NCI-H510A treated with DMSO at 0.1 percent for 48 hours (cell line): ENCODE measurements at regions not wholly inside any gene's neighbourhood (a gene's known extent, or its start where the extent isn't known, plus 50 kb on each side); places are given as distances from the start of the nearest gene placed in this dataset.

ENCODE experiments used
- DNase-seq: peaks from one replicate; lab custom pipeline; 2025; lab: John Stamatoyannopoulos, UW

DNA sequence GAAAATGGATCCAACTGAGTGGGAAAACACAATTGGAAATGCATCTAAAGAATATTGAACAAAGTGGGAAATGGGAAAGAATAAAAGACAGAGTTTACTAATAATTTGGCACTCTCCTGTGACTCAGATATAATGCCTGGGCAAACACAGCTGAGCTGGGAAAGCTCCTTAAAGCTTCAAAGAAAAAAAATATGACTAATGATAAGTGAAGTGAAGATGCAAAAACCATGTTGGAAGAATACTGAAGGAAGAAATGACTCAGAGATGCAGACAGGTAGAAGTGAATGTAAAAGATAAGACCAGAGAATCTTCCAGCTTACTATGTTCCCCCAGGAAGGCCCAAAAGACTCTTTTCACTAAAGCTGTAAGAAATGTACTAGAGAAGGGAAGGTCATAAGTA lies 62.4 kb upstream of the FOXG1 start:
- DNase-seq: no peak

DNA sequence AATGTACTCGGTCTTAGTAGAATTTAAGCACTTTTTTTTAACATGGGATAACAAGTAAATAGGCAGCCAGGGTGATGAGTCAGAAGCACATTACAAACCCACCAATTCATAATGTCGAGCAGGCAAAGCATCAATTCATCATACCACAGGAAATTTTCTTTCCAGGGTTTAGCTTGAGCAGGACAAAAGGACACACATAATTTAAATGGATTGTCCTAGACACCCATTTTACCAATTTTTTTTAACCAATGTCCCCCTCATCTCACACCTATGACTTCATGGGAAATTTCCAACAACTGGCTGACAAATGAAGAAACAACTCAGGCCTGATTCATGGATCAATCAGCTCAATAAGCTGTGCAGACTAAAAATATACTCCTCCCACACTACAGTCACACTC lies 58.8 kb upstream of the FOXG1 start:
- DNase-seq: no peak

DNA sequence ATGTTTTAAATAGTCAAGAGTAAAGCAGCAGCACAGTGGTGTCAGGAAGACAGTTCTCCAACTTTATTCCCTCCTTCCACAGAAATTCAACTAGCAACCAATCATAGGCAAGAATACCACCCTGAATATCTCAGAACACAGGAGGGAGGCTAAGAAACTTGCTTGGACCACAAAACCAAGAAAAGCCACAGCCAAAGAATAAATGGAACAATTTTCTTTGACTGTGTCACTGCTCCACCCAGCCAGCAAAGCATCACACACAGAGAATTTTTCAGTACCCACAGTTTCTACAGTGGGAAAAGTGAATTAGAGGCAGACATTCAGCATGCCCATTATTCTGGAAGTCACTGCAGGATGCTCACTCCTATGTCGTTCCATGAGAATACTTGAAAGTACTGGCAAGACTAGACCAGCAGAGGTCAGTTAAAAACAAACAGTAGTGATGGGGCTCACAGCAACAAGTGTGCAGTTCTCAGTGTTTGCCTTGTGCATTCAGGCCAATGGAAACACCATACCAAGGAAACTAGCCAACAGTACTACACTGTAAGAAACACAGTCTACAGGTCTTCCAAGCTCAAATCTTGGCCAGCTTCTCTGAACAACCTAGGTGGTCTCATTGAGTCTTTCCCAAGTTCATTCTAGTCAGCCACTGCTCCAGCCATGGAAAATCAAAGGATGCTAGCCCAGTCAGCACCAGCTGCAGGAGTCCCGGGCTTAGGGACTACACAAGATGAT lies 56.8 kb upstream of the FOXG1 start:
- no peak for DNase-seq
